GM18502 (cell line): ENCODE measurements at regions not wholly inside any gene's neighbourhood (a gene's known extent, or its start where the extent isn't known, plus 50 kb on each side); places are given as distances from the start of the nearest gene placed in this dataset.
"Not testable (repeated sequence)": the region's sequence is repeated elsewhere in the genome, so short reads cannot be mapped to it uniquely, and the experiment has no call there.

ENCODE experiments used
- ATAC-seq: cut with Tn5 transposase; IDR thresholded peaks from one replicate; pipeline ENCODE4 v1.9.1; 2021; ENCODE audit warnings: mild to moderate bottlenecking; ENCODE audit not compliant: unreplicated experiment, poor library complexity

- ATAC-seq = no peak
These were observed 165.1 kb downstream of the ANKRD7 start for GRCh38 chr7:118389629-118390028.

GRCh38 chr7:118404211-118404610 lies 179.7 kb downstream of the ANKRD7 start:
- ATAC-seq = no peak

GRCh38 chr7:118418433-118418832 lies 193.9 kb downstream of the ANKRD7 start:
- no peak for ATAC-seq

- no peak for ATAC-seq
These were observed 196.4 kb downstream of the ANKRD7 start for GRCh38 chr7:118420888-118421287.

GRCh38 chr7:118429141-118429540 lies 204.6 kb downstream of the ANKRD7 start:
- ATAC-seq = no peak

GRCh38 chr7:118436663-118437062 lies 212.2 kb downstream of the ANKRD7 start:
- no peak for ATAC-seq

- ATAC-seq = not testable (repeated sequence)
These were observed 224.5 kb downstream of the ANKRD7 start for GRCh38 chr7:118449030-118449429.

- ATAC-seq = no peak
These were observed 225.5 kb downstream of the ANKRD7 start for GRCh38 chr7:118449797-118450567.

- ATAC-seq = no peak
These were observed 227.6 kb downstream of the ANKRD7 start for GRCh38 chr7:118452128-118452527.

- ATAC-seq = no peak
These were observed 242.9 kb downstream of the ANKRD7 start for GRCh38 chr7:118467381-118467780.

- ATAC-seq = no peak
These were observed 248.1 kb downstream of the ANKRD7 start for GRCh38 chr7:118472581-118472980.

GRCh38 chr7:118473271-118473670 lies 248.8 kb downstream of the ANKRD7 start:
- ATAC-seq = no peak

- no peak for ATAC-seq
These were observed 251.5 kb downstream of the ANKRD7 start for GRCh38 chr7:118476036-118476435.

GRCh38 chr7:118477036-118477435 lies 252.5 kb downstream of the ANKRD7 start:
- no peak for ATAC-seq

- no peak for ATAC-seq
These were observed 253.7 kb downstream of the ANKRD7 start for GRCh38 chr7:118478236-118478635.

GRCh38 chr7:118478931-118479330 lies 254.4 kb downstream of the ANKRD7 start:
- no peak for ATAC-seq

GRCh38 chr7:118492466-118492865 lies 268.0 kb downstream of the ANKRD7 start:
- no peak for ATAC-seq

- no peak for ATAC-seq
These were observed 271.7 kb downstream of the ANKRD7 start for GRCh38 chr7:118496138-118496644.

- ATAC-seq = no peak
These were observed 277.7 kb downstream of the ANKRD7 start for GRCh38 chr7:118502235-118502634.

GRCh38 chr7:118511146-118511545 lies 286.6 kb downstream of the ANKRD7 start:
- ATAC-seq = no peak

GRCh38 chr7:118517275-118517674 lies 292.8 kb downstream of the ANKRD7 start:
- ATAC-seq = no peak

- no peak for ATAC-seq
These were observed 300.5 kb downstream of the ANKRD7 start for GRCh38 chr7:118525020-118525419.
